Suprapubic skin (tissue), 3 donors: ENCODE measurements at regions not wholly inside any gene's neighbourhood (a gene's known extent, or its start where the extent isn't known, plus 50 kb on each side); places are given as distances from the start of the nearest gene placed in this dataset.

ENCODE experiments used
- EP300 ChIP-seq: sonication (generic); formaldehyde crosslinking; IDR thresholded peaks from one replicate; pipeline ENCODE4 v1.6.1; 2017; ENCODE audit warnings: antibody characterized with exemption
- TF ChIP-seq, protein P1 (sequence below), 2 donors: fragments of 200-600 bp in 1 of 2; fragments of 450-650 bp in 1 of 2; sonication (generic) in 1 of 2; IDR thresholded peaks; one replicate each; pipeline ENCODE4 v1.5.1; 2016 to 2019; ENCODE audit warnings: antibody characterized with exemption in 2 of 2, mild to moderate bottlenecking in 1 of 2, moderate library complexity in 1 of 2

GRCh38 chr3:104956620-104957345 lies 409.9 kb upstream of the ALCAM start:
- TF ChIP-seq, protein P1, sequence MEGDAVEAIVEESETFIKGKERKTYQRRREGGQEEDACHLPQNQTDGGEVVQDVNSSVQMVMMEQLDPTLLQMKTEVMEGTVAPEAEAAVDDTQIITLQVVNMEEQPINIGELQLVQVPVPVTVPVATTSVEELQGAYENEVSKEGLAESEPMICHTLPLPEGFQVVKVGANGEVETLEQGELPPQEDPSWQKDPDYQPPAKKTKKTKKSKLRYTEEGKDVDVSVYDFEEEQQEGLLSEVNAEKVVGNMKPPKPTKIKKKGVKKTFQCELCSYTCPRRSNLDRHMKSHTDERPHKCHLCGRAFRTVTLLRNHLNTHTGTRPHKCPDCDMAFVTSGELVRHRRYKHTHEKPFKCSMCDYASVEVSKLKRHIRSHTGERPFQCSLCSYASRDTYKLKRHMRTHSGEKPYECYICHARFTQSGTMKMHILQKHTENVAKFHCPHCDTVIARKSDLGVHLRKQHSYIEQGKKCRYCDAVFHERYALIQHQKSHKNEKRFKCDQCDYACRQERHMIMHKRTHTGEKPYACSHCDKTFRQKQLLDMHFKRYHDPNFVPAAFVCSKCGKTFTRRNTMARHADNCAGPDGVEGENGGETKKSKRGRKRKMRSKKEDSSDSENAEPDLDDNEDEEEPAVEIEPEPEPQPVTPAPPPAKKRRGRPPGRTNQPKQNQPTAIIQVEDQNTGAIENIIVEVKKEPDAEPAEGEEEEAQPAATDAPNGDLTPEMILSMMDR (IDR thresholded peaks at IDR 0.05): no peak
- TF ChIP-seq EP300: no peak
